Activated T-cell treated with anti-CD3 and anti-CD28 coated beads, Interleukin-2, amount 50 U/mL, for 4 hours (primary cell): ENCODE measurements at regions not wholly inside any gene's neighbourhood (a gene's known extent, or its start where the extent isn't known, plus 50 kb on each side); places are given as distances from the start of the nearest gene placed in this dataset.
"Not testable (repeated sequence)": the region's sequence is repeated elsewhere in the genome, so short reads cannot be mapped to it uniquely, and the experiment has no call there.

Experiments used
- ATAC-seq, 2 donors: fragments of 200-7000 bp; cut with Tn5 transposase; one replicate each; pipeline ENCODE4 v1.10.0; 2021
- DNase-seq: peaks from one replicate; pipeline ENCODE4 v3.0.0-alpha.2; 2020
- H3K27me3 Mint-ChIP-seq: one replicate; pipeline ENCODE4 v1.8.0; 2021; ENCODE audit warnings: low read depth, mixed read lengths
- H3K36me3 Mint-ChIP-seq: one replicate; pipeline ENCODE4 v1.8.0; 2022; ENCODE audit warnings: mixed read lengths; ENCODE audit not compliant: insufficient read depth
- H3K4me1 Mint-ChIP-seq: one replicate; pipeline ENCODE4 v1.8.0; 2021; ENCODE audit warnings: low read depth, mixed read lengths
- H3K4me3 Mint-ChIP-seq: one replicate; pipeline ENCODE4 v1.8.0; 2021; ENCODE audit warnings: mild to moderate bottlenecking, moderate library complexity, mixed read lengths
- H3K9me3 Mint-ChIP-seq: one replicate; pipeline ENCODE4 v1.8.0; 2021; ENCODE audit warnings: mixed read lengths

- no peaks in the 10 kb centered on the region for H3K4me1 Mint-ChIP-seq
- H3K27me3 Mint-ChIP-seq, result no peaks in the 10 kb centered on the region
- DNase-seq (no peak), ATAC-seq (no peak)
- no peak overlapping the region for H3K4me3 Mint-ChIP-seq
- H3K36me3 Mint-ChIP-seq, result no peaks in the 10 kb centered on the region
- no peaks in the 10 kb centered on the region for H3K9me3 Mint-ChIP-seq
Measured at GRCh38 chr5:89827960-89828359, 581.6 kb downstream of the CETN3 start.

GRCh38 chr5:89827359-89827758, 582.2 kb downstream of the CETN3 start:
- Mint-ChIP-seq H3K9me3 (no peaks in the 10 kb centered on the region), H3K27me3 (no peaks in the 10 kb centered on the region), H3K4me1 (no peaks in the 10 kb centered on the region), H3K4me3 (no peak overlapping the region), H3K36me3 (no peaks in the 10 kb centered on the region)
- DNase-seq (no peak), ATAC-seq (no peak)

- Mint-ChIP-seq H3K4me1 (no peaks in the 10 kb centered on the region), H3K9me3 (no peaks in the 10 kb centered on the region), H3K27me3 (no peaks in the 10 kb centered on the region), H3K36me3 (no peaks in the 10 kb centered on the region), H3K4me3 (no peak overlapping the region)
- ATAC-seq (no peak), DNase-seq (no peak)
Measured at GRCh38 chr5:89826938-89827337, 582.6 kb downstream of the CETN3 start.

- Mint-ChIP-seq H3K4me3 (no peak overlapping the region), H3K4me1 (no peaks in the 10 kb centered on the region)
Measured at GRCh38 chr5:89823046-89823445, 586.5 kb downstream of the CETN3 start.

GRCh38 chr5:89817841-89818240, 591.7 kb downstream of the CETN3 start:
- Mint-ChIP-seq H3K36me3 (no peaks in the 10 kb centered on the region), H3K4me3 (no peak overlapping the region)
- ATAC-seq, result no peak

More at GRCh38 chr5:89823046-89823445, 586.5 kb downstream of the CETN3 start:
- Mint-ChIP-seq H3K9me3 (no peaks in the 10 kb centered on the region), H3K36me3 (no peaks in the 10 kb centered on the region), H3K27me3 (no peaks in the 10 kb centered on the region)
- no peak for ATAC-seq
- no peak for DNase-seq

GRCh38 chr5:89816038-89816437, 593.5 kb downstream of the CETN3 start:
- H3K27me3 Mint-ChIP-seq, result no peaks in the 10 kb centered on the region
- DNase-seq (no peak), ATAC-seq (no peak)
- no peaks in the 10 kb centered on the region for H3K4me1 Mint-ChIP-seq
- no peaks in the 10 kb centered on the region for H3K9me3 Mint-ChIP-seq
- H3K4me3 Mint-ChIP-seq, result no peak overlapping the region
- no peaks in the 10 kb centered on the region for H3K36me3 Mint-ChIP-seq

More at GRCh38 chr5:89817841-89818240, 591.7 kb downstream of the CETN3 start:
- Mint-ChIP-seq H3K9me3 (no peaks in the 10 kb centered on the region), H3K4me1 (no peaks in the 10 kb centered on the region), H3K27me3 (no peaks in the 10 kb centered on the region)
- DNase-seq, result no peak

- H3K9me3 Mint-ChIP-seq, result peaks cover 12% of the 10 kb centered on the region
- not testable (repeated sequence) for ATAC-seq, DNase-seq, H3K27me3 Mint-ChIP-seq, H3K4me3 Mint-ChIP-seq, H3K36me3 Mint-ChIP-seq, H3K4me1 Mint-ChIP-seq
Measured at GRCh38 chr5:89800735-89801134, 608.8 kb downstream of the CETN3 start.

- not testable (repeated sequence) for H3K27me3 Mint-ChIP-seq, DNase-seq, H3K4me3 Mint-ChIP-seq, H3K36me3 Mint-ChIP-seq, ATAC-seq, H3K4me1 Mint-ChIP-seq
- H3K9me3 Mint-ChIP-seq, result peaks cover 15% of the 10 kb centered on the region
Measured at GRCh38 chr5:89794504-89794903, 615.1 kb downstream of the CETN3 start.

- H3K4me3 Mint-ChIP-seq, DNase-seq, H3K36me3 Mint-ChIP-seq, H3K27me3 Mint-ChIP-seq, H3K4me1 Mint-ChIP-seq, ATAC-seq: not testable (repeated sequence)
- H3K9me3 Mint-ChIP-seq, result peaks cover 51% of the 10 kb centered on the region
Measured at GRCh38 chr5:89779734-89780133, 629.8 kb downstream of the CETN3 start.

GRCh38 chr5:89777758-89778157, 631.8 kb downstream of the CETN3 start:
- H3K27me3 Mint-ChIP-seq, result no peaks in the 10 kb centered on the region
- ATAC-seq, result no peak
- no peaks in the 10 kb centered on the region for H3K4me1 Mint-ChIP-seq
- H3K36me3 Mint-ChIP-seq, result no peaks in the 10 kb centered on the region
- H3K4me3 Mint-ChIP-seq, result no peak overlapping the region
- H3K9me3 Mint-ChIP-seq, result peaks cover 57% of the 10 kb centered on the region
- DNase-seq, result no peak

- Mint-ChIP-seq H3K4me1 (no peaks in the 10 kb centered on the region), H3K9me3 (peaks cover 14% of the 10 kb centered on the region), H3K4me3 (no peak overlapping the region), H3K27me3 (no peaks in the 10 kb centered on the region), H3K36me3 (no peaks in the 10 kb centered on the region)
- no peak for ATAC-seq
- no peak for DNase-seq
Measured at GRCh38 chr5:89769975-89770374, 639.6 kb downstream of the CETN3 start.

GRCh38 chr5:89759802-89760201, 649.8 kb downstream of the CETN3 start:
- H3K4me3 Mint-ChIP-seq, result no peak overlapping the region
- no peak for ATAC-seq

GRCh38 chr5:89758146-89758545, 651.4 kb downstream of the CETN3 start:
- no peaks in the 10 kb centered on the region for H3K27me3 Mint-ChIP-seq
- H3K9me3 Mint-ChIP-seq, result peaks cover 5% of the 10 kb centered on the region
- H3K4me1 Mint-ChIP-seq, result no peaks in the 10 kb centered on the region
- H3K36me3 Mint-ChIP-seq, result no peaks in the 10 kb centered on the region
- ATAC-seq (no peak), DNase-seq (no peak)
- no peak overlapping the region for H3K4me3 Mint-ChIP-seq

More at GRCh38 chr5:89759802-89760201, 649.8 kb downstream of the CETN3 start:
- Mint-ChIP-seq H3K4me1 (no peaks in the 10 kb centered on the region), H3K9me3 (peaks cover 5% of the 10 kb centered on the region), H3K36me3 (no peaks in the 10 kb centered on the region), H3K27me3 (no peaks in the 10 kb centered on the region)
- DNase-seq, result no peak

GRCh38 chr5:89756955-89757354, 652.6 kb downstream of the CETN3 start:
- Mint-ChIP-seq H3K27me3 (no peaks in the 10 kb centered on the region), H3K4me3 (no peak overlapping the region), H3K4me1 (no peaks in the 10 kb centered on the region), H3K9me3 (peaks cover 5% of the 10 kb centered on the region), H3K36me3 (no peaks in the 10 kb centered on the region)
- ATAC-seq (no peak), DNase-seq (no peak)

- no peaks in the 10 kb centered on the region for H3K27me3 Mint-ChIP-seq
- H3K9me3 Mint-ChIP-seq, result no peaks in the 10 kb centered on the region
- DNase-seq (no peak), ATAC-seq (no peak)
- no peaks in the 10 kb centered on the region for H3K4me1 Mint-ChIP-seq
- H3K4me3 Mint-ChIP-seq, result no peak overlapping the region
- H3K36me3 Mint-ChIP-seq, result no peaks in the 10 kb centered on the region
Measured at GRCh38 chr5:89755024-89755423, 654.5 kb downstream of the CETN3 start.

- H3K36me3 Mint-ChIP-seq, result no peaks in the 10 kb centered on the region
- H3K9me3 Mint-ChIP-seq, result no peaks in the 10 kb centered on the region
- H3K4me1 Mint-ChIP-seq, result no peaks in the 10 kb centered on the region
- no peak for ATAC-seq
- DNase-seq, result no peak
- H3K4me3 Mint-ChIP-seq, result no peak overlapping the region
- no peaks in the 10 kb centered on the region for H3K27me3 Mint-ChIP-seq
Measured at GRCh38 chr5:89735082-89735481, 674.5 kb downstream of the CETN3 start.
